IMR-90 (cell line): ENCODE measurements at regions not wholly inside any gene's neighbourhood (a gene's known extent, or its start where the extent isn't known, plus 50 kb on each side); places are given as distances from the start of the nearest gene placed in this dataset.

Experiments
- CEBPB ChIP-seq: IDR thresholded peaks from 2 replicates; pipeline ENCODE4 v1.6.1; 2012; ENCODE audit warnings: low read depth, low read length, improper control_type of control experiment
- CTCF ChIP-seq: conservative IDR thresholded peaks from 2 replicates; pipeline ENCODE4 v1.5.1; 2012; ENCODE audit warnings: mild to moderate bottlenecking, low read depth, low read length, improper control_type of control experiment
- MAFK ChIP-seq: IDR thresholded peaks from 2 replicates; pipeline ENCODE4 v1.6.1; 2012; ENCODE audit warnings: low read depth, low read length, improper control_type of control experiment
- POLR2A ChIP-seq: IDR thresholded peaks from 2 replicates; pipeline ENCODE4 v1.6.1; 2012; ENCODE audit warnings: mild to moderate bottlenecking, low read depth, low read length
- SMC3 ChIP-seq: fragments of 150-350 bp; IDR thresholded peaks from 2 replicates; pipeline ENCODE4 v1.6.1; 2016; ENCODE audit warnings: low read depth, mild to moderate bottlenecking, antibody characterized with exemption, low read length, moderate library complexity

- TF ChIP-seq CEBPB = no peak
- TF ChIP-seq CTCF = no peak
- no peak for TF ChIP-seq POLR2A
- TF ChIP-seq SMC3 = no peak
- TF ChIP-seq MAFK = no peak
These were observed 1271.6 kb downstream of the NSUN3 start for GRCh38 chr3:95334461-95334860.
